GM18873 (cell line): ENCODE measurements at regions not wholly inside any gene's neighbourhood (a gene's known extent, or its start where the extent isn't known, plus 50 kb on each side); places are given as distances from the start of the nearest gene placed in this dataset.
"Not testable (repeated sequence)": the region's sequence is repeated elsewhere in the genome, so short reads cannot be mapped to it uniquely, and the experiment has no call there.

Experiments
- ATAC-seq: cut with Tn5 transposase; IDR thresholded peaks from one replicate; pipeline ENCODE4 v1.9.1; 2021; ENCODE audit warnings: mild to moderate bottlenecking, moderate library complexity, moderate number of reproducible peaks; ENCODE audit not compliant: unreplicated experiment, low FRiP score

- ATAC-seq, result not testable (repeated sequence)
Observed at GRCh38 chr12:74174961-74175360, 362.7 kb upstream of the ATXN7L3B start.

- ATAC-seq, result no peak
Observed at GRCh38 chr12:74185360-74185759, 352.3 kb upstream of the ATXN7L3B start.

GRCh38 chr12:74193191-74193590 is 344.4 kb upstream of the ATXN7L3B start:
- no peak for ATAC-seq

GRCh38 chr12:74204236-74204635 is 333.4 kb upstream of the ATXN7L3B start:
- ATAC-seq, result no peak

- no peak for ATAC-seq
Observed at GRCh38 chr12:74227846-74228545, 309.6 kb upstream of the ATXN7L3B start.

GRCh38 chr12:74229671-74230070 is 308.0 kb upstream of the ATXN7L3B start:
- ATAC-seq, result no peak

- no peak for ATAC-seq
Observed at GRCh38 chr12:74235342-74235741, 302.3 kb upstream of the ATXN7L3B start.

- ATAC-seq, result no peak
Observed at GRCh38 chr12:74241341-74241740, 296.3 kb upstream of the ATXN7L3B start.

- no peak for ATAC-seq
Observed at GRCh38 chr12:74242088-74242487, 295.5 kb upstream of the ATXN7L3B start.

- no peak for ATAC-seq
Observed at GRCh38 chr12:74245458-74245857, 292.2 kb upstream of the ATXN7L3B start.

GRCh38 chr12:74250891-74251290 is 286.7 kb upstream of the ATXN7L3B start:
- no peak for ATAC-seq

GRCh38 chr12:74253826-74254225 is 283.8 kb upstream of the ATXN7L3B start:
- not testable (repeated sequence) for ATAC-seq

- no peak for ATAC-seq
Observed at GRCh38 chr12:74254784-74255183, 282.9 kb upstream of the ATXN7L3B start.

GRCh38 chr12:74259199-74259598 is 278.4 kb upstream of the ATXN7L3B start:
- ATAC-seq, result no peak

GRCh38 chr12:74264692-74265091 is 272.9 kb upstream of the ATXN7L3B start:
- ATAC-seq, result no peak

GRCh38 chr12:74269355-74269754 is 268.3 kb upstream of the ATXN7L3B start:
- ATAC-seq, result not testable (repeated sequence)

GRCh38 chr12:74280156-74280655 is 257.4 kb upstream of the ATXN7L3B start:
- ATAC-seq, result no peak

- ATAC-seq, result not testable (repeated sequence)
Observed at GRCh38 chr12:74281401-74282180, 256.0 kb upstream of the ATXN7L3B start.

- no peak for ATAC-seq
Observed at GRCh38 chr12:74283646-74284045, 254.0 kb upstream of the ATXN7L3B start.

- no peak for ATAC-seq
Observed at GRCh38 chr12:74285773-74286172, 251.9 kb upstream of the ATXN7L3B start.

GRCh38 chr12:74286254-74286653 is 251.4 kb upstream of the ATXN7L3B start:
- ATAC-seq, result no peak
